ENCODE measurements at regions not wholly inside any gene's neighbourhood (a gene's known extent, or its start where the extent isn't known, plus 50 kb on each side); places are given as distances from the start of the nearest gene placed in this dataset.

DNA sequence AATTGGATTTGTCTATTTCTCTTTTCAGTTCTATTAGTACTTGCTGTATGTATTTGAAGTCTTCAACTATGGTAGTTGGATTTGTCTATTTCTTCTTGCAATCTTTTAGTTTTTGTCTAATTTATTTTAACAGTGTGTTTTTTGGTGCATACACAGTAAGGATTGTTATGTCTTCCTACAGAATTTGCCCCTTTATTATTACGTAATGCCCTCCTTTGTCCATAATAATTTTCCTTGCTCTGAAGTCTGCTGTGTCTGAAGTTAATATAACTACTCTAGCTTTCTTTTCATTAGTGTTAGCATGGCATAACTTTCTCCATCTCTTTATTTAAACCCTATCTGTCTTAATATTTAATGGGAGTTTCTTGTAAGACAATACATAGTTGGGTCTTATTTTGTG is 105.1 kb upstream of the STT3B start:
- Mint-ChIP-seq H3K4me1 (no peaks in the 10 kb centered on the region), H3K27me3 (ENCODE audit: low read depth) (no peaks in the 10 kb centered on the region), H3K4me3 (no peak overlapping the region), H3K27ac (no peak overlapping the region), H3K36me3 (ENCODE audit: insufficient read depth in 1 of 3, low read depth in 3 of 3) (no peaks in the 10 kb centered on the region; a peak in 1 of 7 replicates), H3K9me3 (no peaks in the 10 kb centered on the region; a peak in 1 of 5 replicates)
- Histone ChIP-seq H2BK20ac (ENCODE audit: low read depth, low read length, poor library complexity, severe bottlenecking) (no peak overlapping the region), H2BK12ac (ENCODE audit: insufficient read length, low read depth, low read length) (no peak overlapping the region), H4K20me1 (ENCODE audit: control insufficient read depth, insufficient read depth, insufficient read length) (no peaks in the 10 kb centered on the region), H3K4ac (ENCODE audit: low read depth, low read length) (no peak overlapping the region), H3K23me2 (ENCODE audit: insufficient read length, low read depth, low read length, poor library complexity, severe bottlenecking) (no peaks in the 10 kb centered on the region), H3K4me2 (ENCODE audit: insufficient read depth, insufficient read length, low read length) (no peak overlapping the region), H3K23ac (ENCODE audit: insufficient read length, low read depth, low read length) (no peak overlapping the region), H2AK5ac (ENCODE audit: insufficient read length, low read length) (no peak overlapping the region), H3K27me3 (ENCODE audit: insufficient read depth, low read length) (no peaks in the 10 kb centered on the region), H3K4me1 (ENCODE audit: insufficient read depth, low read length) (no peaks in the 10 kb centered on the region), H3K14ac (ENCODE audit: insufficient read depth, low read length) (no peak overlapping the region), H3K9me3 (ENCODE audit: control insufficient read depth, low read depth, low read length) (no peaks in the 10 kb centered on the region), H3K9ac (ENCODE audit: extremely low read depth, insufficient read length, low read length) (no peak overlapping the region), H2AFZ (ENCODE audit: low read length) (no peak overlapping the region), H2BK120ac (ENCODE audit: low read depth, low read length, poor library complexity, severe bottlenecking) (no peak overlapping the region), H4K91ac (ENCODE audit: insufficient read length, low read depth, low read length) (no peak overlapping the region), H3K18ac (ENCODE audit: insufficient read length, low read depth, low read length) (no peak overlapping the region), H2BK5ac (ENCODE audit: insufficient read length, low read length) (no peak overlapping the region), H3K27ac (ENCODE audit: insufficient read length, low read depth, low read length) (no peak overlapping the region), H2BK15ac (ENCODE audit: low read depth, low read length) (no peak overlapping the region), H3K79me1 (ENCODE audit: insufficient read depth, low read depth, low read length, poor library complexity, severe bottlenecking) (no peaks in the 10 kb centered on the region), H3K79me2 (ENCODE audit: insufficient read depth, low read length) (no peaks in the 10 kb centered on the region), H4K5ac (ENCODE audit: insufficient read length, low read depth, low read length) (no peak overlapping the region), H3K56ac (ENCODE audit: insufficient read length, low read depth, low read length) (no peak overlapping the region), H3T11ph (ENCODE audit: low read length) (no peak overlapping the region), H4K8ac (replicated peaks; ENCODE audit: insufficient read length, low read depth, low read length) (no peak overlapping the region)
- no peak for DNase-seq
- no CpG with 5 or more reads among the region's 1 CpG for WGBS (ENCODE audit: extremely low coverage, insufficient read length, low lambda C conversion rate)
- TF ChIP-seq, protein P1, sequence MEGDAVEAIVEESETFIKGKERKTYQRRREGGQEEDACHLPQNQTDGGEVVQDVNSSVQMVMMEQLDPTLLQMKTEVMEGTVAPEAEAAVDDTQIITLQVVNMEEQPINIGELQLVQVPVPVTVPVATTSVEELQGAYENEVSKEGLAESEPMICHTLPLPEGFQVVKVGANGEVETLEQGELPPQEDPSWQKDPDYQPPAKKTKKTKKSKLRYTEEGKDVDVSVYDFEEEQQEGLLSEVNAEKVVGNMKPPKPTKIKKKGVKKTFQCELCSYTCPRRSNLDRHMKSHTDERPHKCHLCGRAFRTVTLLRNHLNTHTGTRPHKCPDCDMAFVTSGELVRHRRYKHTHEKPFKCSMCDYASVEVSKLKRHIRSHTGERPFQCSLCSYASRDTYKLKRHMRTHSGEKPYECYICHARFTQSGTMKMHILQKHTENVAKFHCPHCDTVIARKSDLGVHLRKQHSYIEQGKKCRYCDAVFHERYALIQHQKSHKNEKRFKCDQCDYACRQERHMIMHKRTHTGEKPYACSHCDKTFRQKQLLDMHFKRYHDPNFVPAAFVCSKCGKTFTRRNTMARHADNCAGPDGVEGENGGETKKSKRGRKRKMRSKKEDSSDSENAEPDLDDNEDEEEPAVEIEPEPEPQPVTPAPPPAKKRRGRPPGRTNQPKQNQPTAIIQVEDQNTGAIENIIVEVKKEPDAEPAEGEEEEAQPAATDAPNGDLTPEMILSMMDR (conservative IDR thresholded peaks at IDR 0.05) = no peak
